Caco-2 (cell line): ENCODE measurements at regions not wholly inside any gene's neighbourhood (a gene's known extent, or its start where the extent isn't known, plus 50 kb on each side); places are given as distances from the start of the nearest gene placed in this dataset.

Experiments
- BruUV-seq: library from RNA; stranded (reverse); fragments of 400-500 nt; replicated peaks from 2 replicates; lab custom pipeline; 2021; lab: Mats Ljungman, UMichigan
- CTCF ChIA-PET: fragments of 300-600 bp; sonication (Branson Sonifier 250); formaldehyde crosslinking; loops from one replicate; lab custom pipeline; 2022; ENCODE audit warnings: antibody characterized with exemption; lab: Charles Lee
- POLR2A ChIA-PET: fragments of 300-600 bp; sonication (Branson Sonifier 250); formaldehyde crosslinking; loops from one replicate; lab custom pipeline; 2022; ENCODE audit warnings: antibody characterized with exemption; lab: Charles Lee
- DNase-seq, 2 experiments: peaks; one replicate each; pipeline versions ENCODE4 v3.0.0 to v3.0.0-alpha.2; 2020 to 2022
- H3K27me3 ChIP-seq: replicated peaks from 2 replicates; pipeline ENCODE4 v1.6.0; 2011; ENCODE audit warnings: low read length; ENCODE audit not compliant: control insufficient read depth, insufficient read depth
- H3K36me3 ChIP-seq: 2 replicates; pipeline ENCODE4 v1.5.1; 2011; ENCODE audit warnings: low read length; ENCODE audit not compliant: control insufficient read depth, insufficient read depth
- H3K4me1 ChIP-seq: fragments of 250-450 bp; sonication (Bioruptor Pico); 2 replicates; pipeline ENCODE4 v1.5.1; 2020; ENCODE audit warnings: mild to moderate bottlenecking
- H3K4me3 ChIP-seq: 2 replicates; pipeline ENCODE4 v1.5.1; 2011; ENCODE audit warnings: low read depth, mild to moderate bottlenecking, control low read depth, low read length
- H3K9me3 ChIP-seq: fragments of 250-450 bp; sonication (Bioruptor Pico); 2 replicates; pipeline ENCODE4 v1.5.1; 2020; ENCODE audit warnings: mild to moderate bottlenecking, moderate library complexity
- H3K27ac Mint-ChIP-seq: one replicate; pipeline ENCODE4 v1.8.0; 2022; ENCODE audit warnings: mixed read lengths; ENCODE audit not compliant: unreplicated experiment
- H3K27me3 Mint-ChIP-seq: one replicate; pipeline ENCODE4 v1.8.0; 2022; ENCODE audit warnings: mixed read lengths; ENCODE audit not compliant: insufficient read depth, unreplicated experiment
- H3K36me3 Mint-ChIP-seq: one replicate; pipeline ENCODE4 v1.8.0; 2022; ENCODE audit warnings: mild to moderate bottlenecking, mixed read lengths; ENCODE audit not compliant: insufficient read depth, unreplicated experiment
- H3K4me1 Mint-ChIP-seq: one replicate; pipeline ENCODE4 v1.8.0; 2022; ENCODE audit warnings: low read depth, mixed read lengths; ENCODE audit not compliant: unreplicated experiment
- H3K4me3 Mint-ChIP-seq: one replicate; pipeline ENCODE4 v1.8.0; 2022; ENCODE audit warnings: mild to moderate bottlenecking, moderate library complexity, mixed read lengths; ENCODE audit not compliant: unreplicated experiment
- H3K9me3 Mint-ChIP-seq: one replicate; pipeline ENCODE4 v1.8.0; 2022; ENCODE audit warnings: mixed read lengths; ENCODE audit not compliant: unreplicated experiment
- intact Hi-C: fragments of 100-400 bp; cut with micrococcal nuclease; formaldehyde crosslinking; loops from one replicate; pipeline ENCODE4 v1.10.0; 2022; ENCODE audit not compliant: unreplicated experiment
- TF ChIP-seq, protein P1 (sequence below), 2 experiments: fragments of 200-600 bp in 1 of 2; IDR thresholded peaks; 1 replicate in 1 of 2; 2 replicates in 1 of 2; pipeline versions ENCODE4 v1.5.1 to v1.8.0; 2011 to 2022; ENCODE audit warnings: antibody characterized with exemption in 1 of 2, control low read depth in 1 of 2, inconsistent platforms in 1 of 2, low read depth in 1 of 2, low read length in 1 of 2, mild to moderate bottlenecking in 1 of 2, moderate library complexity in 1 of 2; ENCODE audit not compliant: insufficient read depth in 1 of 2, severe bottlenecking in 1 of 2, unreplicated experiment in 1 of 2

DNA sequence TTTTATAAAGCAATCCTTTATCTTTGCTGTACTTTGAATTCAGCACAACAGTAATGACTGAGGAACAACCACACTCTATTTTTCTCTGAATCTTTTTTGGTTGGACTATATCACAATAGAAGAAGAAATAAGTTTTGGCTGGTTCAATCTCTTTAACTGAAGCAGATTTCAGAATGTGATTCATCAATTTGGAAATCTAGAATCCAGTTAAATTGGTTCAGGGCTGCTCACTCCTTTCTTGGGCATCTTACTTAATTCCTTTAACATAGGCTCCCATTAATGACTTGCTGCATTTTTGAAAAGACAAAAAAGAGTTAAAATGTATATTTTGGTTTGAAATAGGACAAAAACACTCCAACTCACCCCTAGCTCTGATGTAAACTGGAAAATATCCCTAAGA lies 688.3 kb upstream of the NECTIN3 start:
- Histone ChIP-seq H3K27me3 (no peaks in the 10 kb centered on the region), H3K9me3 (no peaks in the 10 kb centered on the region), H3K36me3 (no peaks in the 10 kb centered on the region), H3K4me3 (no peak overlapping the region), H3K4me1 (no peaks in the 10 kb centered on the region)
- CTCF ChIA-PET = no interaction called here
- TF ChIP-seq, protein P1, sequence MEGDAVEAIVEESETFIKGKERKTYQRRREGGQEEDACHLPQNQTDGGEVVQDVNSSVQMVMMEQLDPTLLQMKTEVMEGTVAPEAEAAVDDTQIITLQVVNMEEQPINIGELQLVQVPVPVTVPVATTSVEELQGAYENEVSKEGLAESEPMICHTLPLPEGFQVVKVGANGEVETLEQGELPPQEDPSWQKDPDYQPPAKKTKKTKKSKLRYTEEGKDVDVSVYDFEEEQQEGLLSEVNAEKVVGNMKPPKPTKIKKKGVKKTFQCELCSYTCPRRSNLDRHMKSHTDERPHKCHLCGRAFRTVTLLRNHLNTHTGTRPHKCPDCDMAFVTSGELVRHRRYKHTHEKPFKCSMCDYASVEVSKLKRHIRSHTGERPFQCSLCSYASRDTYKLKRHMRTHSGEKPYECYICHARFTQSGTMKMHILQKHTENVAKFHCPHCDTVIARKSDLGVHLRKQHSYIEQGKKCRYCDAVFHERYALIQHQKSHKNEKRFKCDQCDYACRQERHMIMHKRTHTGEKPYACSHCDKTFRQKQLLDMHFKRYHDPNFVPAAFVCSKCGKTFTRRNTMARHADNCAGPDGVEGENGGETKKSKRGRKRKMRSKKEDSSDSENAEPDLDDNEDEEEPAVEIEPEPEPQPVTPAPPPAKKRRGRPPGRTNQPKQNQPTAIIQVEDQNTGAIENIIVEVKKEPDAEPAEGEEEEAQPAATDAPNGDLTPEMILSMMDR (IDR thresholded peaks at IDR 0.05; ENCODE audit: insufficient read depth in 1 of 2, low read depth in 1 of 2, low read length in 1 of 2, severe bottlenecking in 1 of 2, unreplicated experiment in 1 of 2) = no peak
- Mint-ChIP-seq H3K27ac (no peak overlapping the region), H3K4me3 (no peak overlapping the region), H3K9me3 (no peaks in the 10 kb centered on the region), H3K27me3 (no peaks in the 10 kb centered on the region), H3K36me3 (no peaks in the 10 kb centered on the region), H3K4me1 (no peaks in the 10 kb centered on the region)
- POLR2A ChIA-PET = no interaction called here
- no TSS peak for BruUV-seq
- intact Hi-C loops = no loop called here
- DNase-seq = no peak

DNA sequence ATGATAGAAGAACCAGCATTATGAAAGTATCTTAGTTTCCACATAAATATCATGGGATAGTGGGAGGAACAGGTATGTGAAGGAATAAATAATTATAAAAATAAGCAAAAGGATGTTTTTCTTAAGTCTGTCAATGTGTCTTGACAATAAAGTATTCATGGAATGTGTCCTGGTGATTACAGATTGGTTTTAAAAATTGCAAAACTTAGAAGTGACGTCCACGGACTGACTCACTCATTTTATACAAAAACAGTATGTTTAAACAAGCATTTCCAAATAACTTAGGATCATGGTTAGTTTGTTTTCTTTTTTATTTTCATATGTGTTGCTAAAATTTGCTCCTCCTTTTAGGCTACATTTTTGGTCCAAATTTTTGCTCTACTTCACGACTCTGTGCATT lies 687.0 kb upstream of the NECTIN3 start:
- POLR2A ChIA-PET = no interaction called here
- CTCF ChIA-PET = no interaction called here
- Mint-ChIP-seq H3K4me1 (no peaks in the 10 kb centered on the region), H3K27me3 (no peaks in the 10 kb centered on the region), H3K36me3 (no peaks in the 10 kb centered on the region), H3K27ac (no peak overlapping the region), H3K4me3 (no peak overlapping the region), H3K9me3 (no peaks in the 10 kb centered on the region)
- no peaks in the 10 kb centered on the region for H3K27me3 ChIP-seq
- intact Hi-C loops = no loop called here
- H3K9me3 ChIP-seq = no peaks in the 10 kb centered on the region
- DNase-seq = no peak
- H3K36me3 ChIP-seq = no peaks in the 10 kb centered on the region
- no TSS peak for BruUV-seq
- TF ChIP-seq, protein P1 (IDR thresholded peaks at IDR 0.05; ENCODE audit: insufficient read depth in 1 of 2, low read depth in 1 of 2, low read length in 1 of 2, severe bottlenecking in 1 of 2, unreplicated experiment in 1 of 2) = no peak
- no peaks in the 10 kb centered on the region for H3K4me1 ChIP-seq
- no peak overlapping the region for H3K4me3 ChIP-seq

DNA sequence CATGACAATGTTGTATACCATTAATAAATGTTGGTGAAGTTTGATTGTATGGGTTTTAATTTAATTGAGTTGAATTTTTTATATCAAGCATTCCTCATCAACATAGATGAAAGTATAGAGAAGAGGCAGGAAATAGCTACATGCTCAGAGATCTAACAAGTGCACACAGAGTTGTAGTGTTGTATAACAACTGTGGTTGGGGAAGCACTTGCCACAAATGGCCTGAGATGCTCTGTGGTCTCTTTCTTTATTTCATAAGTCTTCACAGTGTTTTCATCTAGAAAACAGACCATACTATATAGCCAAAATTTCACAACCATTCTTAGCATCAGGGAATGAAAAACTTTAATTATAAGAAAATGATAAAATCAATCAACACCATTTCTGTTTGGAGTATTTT lies 682.6 kb upstream of the NECTIN3 start:
- no peak overlapping the region for H3K27ac Mint-ChIP-seq
- Histone ChIP-seq H3K36me3 (no peaks in the 10 kb centered on the region), H3K9me3 (no peaks in the 10 kb centered on the region), H3K27me3 (no peaks in the 10 kb centered on the region), H3K4me3 (no peak overlapping the region), H3K4me1 (no peaks in the 10 kb centered on the region)
- no peak overlapping the region for H3K4me3 Mint-ChIP-seq
- no peaks in the 10 kb centered on the region for H3K27me3 Mint-ChIP-seq
- no TSS peak for BruUV-seq
- no peak for DNase-seq
- no peaks in the 10 kb centered on the region for H3K9me3 Mint-ChIP-seq
- TF ChIP-seq, protein P1 (IDR thresholded peaks at IDR 0.05; ENCODE audit: insufficient read depth in 1 of 2, low read depth in 1 of 2, low read length in 1 of 2, severe bottlenecking in 1 of 2, unreplicated experiment in 1 of 2) = no peak
- H3K4me1 Mint-ChIP-seq = no peaks in the 10 kb centered on the region
- no peaks in the 10 kb centered on the region for H3K36me3 Mint-ChIP-seq
- intact Hi-C loops = no loop called here
- CTCF ChIA-PET = no interaction called here
- POLR2A ChIA-PET = no interaction called here
